ENCODE measurements at regions not wholly inside any gene's neighbourhood (a gene's known extent, or its start where the extent isn't known, plus 50 kb on each side); places are given as distances from the start of the nearest gene placed in this dataset.

GRCh38 chr14:98474900-98475299 is 797.1 kb downstream of the BCL11B start:
- no peaks in the 10 kb centered on the region for H3K36me3 ChIP-seq
- H3K4me3 ChIP-seq (replicated peaks in 1 of 3) = no peak overlapping the region
- WGBS, 2 donors = 81 to 85% methylated on average over 2 of the region's 2 CpGs
- no peak for DNase-seq
- no peaks in the 10 kb centered on the region for H3K9me3 ChIP-seq
- H3K4me1 ChIP-seq = no peaks in the 10 kb centered on the region
- TF ChIP-seq, protein P1, sequence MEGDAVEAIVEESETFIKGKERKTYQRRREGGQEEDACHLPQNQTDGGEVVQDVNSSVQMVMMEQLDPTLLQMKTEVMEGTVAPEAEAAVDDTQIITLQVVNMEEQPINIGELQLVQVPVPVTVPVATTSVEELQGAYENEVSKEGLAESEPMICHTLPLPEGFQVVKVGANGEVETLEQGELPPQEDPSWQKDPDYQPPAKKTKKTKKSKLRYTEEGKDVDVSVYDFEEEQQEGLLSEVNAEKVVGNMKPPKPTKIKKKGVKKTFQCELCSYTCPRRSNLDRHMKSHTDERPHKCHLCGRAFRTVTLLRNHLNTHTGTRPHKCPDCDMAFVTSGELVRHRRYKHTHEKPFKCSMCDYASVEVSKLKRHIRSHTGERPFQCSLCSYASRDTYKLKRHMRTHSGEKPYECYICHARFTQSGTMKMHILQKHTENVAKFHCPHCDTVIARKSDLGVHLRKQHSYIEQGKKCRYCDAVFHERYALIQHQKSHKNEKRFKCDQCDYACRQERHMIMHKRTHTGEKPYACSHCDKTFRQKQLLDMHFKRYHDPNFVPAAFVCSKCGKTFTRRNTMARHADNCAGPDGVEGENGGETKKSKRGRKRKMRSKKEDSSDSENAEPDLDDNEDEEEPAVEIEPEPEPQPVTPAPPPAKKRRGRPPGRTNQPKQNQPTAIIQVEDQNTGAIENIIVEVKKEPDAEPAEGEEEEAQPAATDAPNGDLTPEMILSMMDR (IDR thresholded peaks at IDR 0.05) = no peak
- no peak for TF ChIP-seq POLR2A (IDR thresholded peaks at IDR 0.05)
- intact Hi-C loops (cut with DNase I) = no loop called here
- no peak overlapping the region for H3K27ac ChIP-seq
- H3K27me3 ChIP-seq = no peaks in the 10 kb centered on the region

DNA sequence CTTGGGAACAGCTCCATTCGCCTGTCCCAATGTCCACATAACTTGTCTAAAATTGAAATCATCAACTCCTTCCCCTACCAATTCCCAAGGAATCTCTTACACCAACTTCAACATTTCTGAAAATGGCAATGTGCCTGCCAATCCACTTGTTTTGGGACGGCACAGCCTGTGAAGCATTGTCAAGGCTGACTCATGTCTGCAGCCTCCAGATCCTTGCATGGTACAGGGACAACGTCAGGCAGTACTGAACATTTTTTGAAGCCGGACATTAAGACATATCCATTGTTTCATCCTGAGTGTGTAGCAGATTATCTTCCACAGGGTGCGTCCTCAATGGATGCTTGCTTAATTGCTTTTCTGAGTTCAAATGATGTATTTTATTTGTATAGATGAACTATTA is 794.1 kb downstream of the BCL11B start:
- no peak for DNase-seq
- Histone ChIP-seq H3K4me1 (no peaks in the 10 kb centered on the region), H3K4me3 (replicated peaks in 1 of 3) (no peak overlapping the region), H3K36me3 (no peaks in the 10 kb centered on the region), H3K27me3 (no peaks in the 10 kb centered on the region), H3K9me3 (no peaks in the 10 kb centered on the region), H3K27ac (no peak overlapping the region)
- 88 to 95% methylated on average over 5 of the region's 5 CpGs for WGBS, 2 donors
- no peak for TF ChIP-seq POLR2A (IDR thresholded peaks at IDR 0.05)
- TF ChIP-seq, protein P1 (IDR thresholded peaks at IDR 0.05) = no peak
- intact Hi-C loops (cut with DNase I) = no loop called here

DNA sequence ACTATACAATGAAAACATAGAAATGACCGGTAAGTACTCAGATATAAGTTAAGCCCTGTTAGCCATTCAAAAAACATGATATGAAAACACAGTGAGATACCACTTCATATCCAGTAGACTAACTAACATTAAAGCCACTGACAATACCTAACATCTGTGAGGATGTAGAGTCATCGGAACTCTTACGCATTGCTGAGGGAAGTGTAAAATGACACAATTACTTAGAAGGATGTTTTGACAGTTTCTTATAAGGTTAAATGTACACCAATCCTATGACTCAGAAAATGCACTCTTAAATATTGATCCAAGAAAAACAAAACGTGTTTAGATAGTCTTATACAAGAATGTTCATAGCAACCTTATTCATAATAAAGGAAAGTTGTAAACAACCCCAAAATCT is 782.9 kb downstream of the BCL11B start:
- Histone ChIP-seq H3K27ac (no peak overlapping the region), H3K4me3 (replicated peaks in 1 of 3) (no peak overlapping the region), H3K36me3 (no peaks in the 10 kb centered on the region), H3K27me3 (no peaks in the 10 kb centered on the region), H3K9me3 (no peaks in the 10 kb centered on the region), H3K4me1 (no peaks in the 10 kb centered on the region)
- no peak for DNase-seq
- WGBS, 2 donors = 80 to 85% methylated on average over 4 of the region's 4 CpGs
- TF ChIP-seq POLR2A (IDR thresholded peaks at IDR 0.05) = no peak
- TF ChIP-seq, protein P1 (IDR thresholded peaks at IDR 0.05) = no peak
- intact Hi-C loops (cut with DNase I) = no loop called here

GRCh38 chr14:98494582-98494981 is 777.4 kb downstream of the BCL11B start:
- TF ChIP-seq POLR2A (IDR thresholded peaks at IDR 0.05) = no peak
- TF ChIP-seq, protein P1 (IDR thresholded peaks at IDR 0.05) = no peak
- no peak for DNase-seq
- intact Hi-C loops (cut with DNase I) = no loop called here
- no peaks in the 10 kb centered on the region for H3K36me3 ChIP-seq
- no peaks in the 10 kb centered on the region for H3K9me3 ChIP-seq
- H3K27ac ChIP-seq = no peak overlapping the region
- no peaks in the 10 kb centered on the region for H3K27me3 ChIP-seq
- no peak overlapping the region for H3K4me3 ChIP-seq (replicated peaks in 1 of 3)
- H3K4me1 ChIP-seq = no peaks in the 10 kb centered on the region
- 89 to 94% methylated on average over 5 of the region's 5 CpGs for WGBS, 2 donors

- DNase-seq = no peak
- H3K27me3 ChIP-seq = no peaks in the 10 kb centered on the region
- H3K4me3 ChIP-seq (replicated peaks in 1 of 3) = no peak overlapping the region
- no peak for TF ChIP-seq POLR2A (IDR thresholded peaks at IDR 0.05)
- H3K4me1 ChIP-seq = no peaks in the 10 kb centered on the region
- no peaks in the 10 kb centered on the region for H3K9me3 ChIP-seq
- intact Hi-C loops (cut with DNase I) = no loop called here
- WGBS, 2 donors = 74 to 79% methylated on average over 7 of the region's 7 CpGs
- no peaks in the 10 kb centered on the region for H3K36me3 ChIP-seq
- no peak overlapping the region for H3K27ac ChIP-seq
These were observed 773.7 kb downstream of the BCL11B start for GRCh38 chr14:98498019-98498885.
